ENCODE measurements at regions not wholly inside any gene's neighbourhood (a gene's known extent, or its start where the extent isn't known, plus 50 kb on each side); places are given as distances from the start of the nearest gene placed in this dataset.

DNA sequence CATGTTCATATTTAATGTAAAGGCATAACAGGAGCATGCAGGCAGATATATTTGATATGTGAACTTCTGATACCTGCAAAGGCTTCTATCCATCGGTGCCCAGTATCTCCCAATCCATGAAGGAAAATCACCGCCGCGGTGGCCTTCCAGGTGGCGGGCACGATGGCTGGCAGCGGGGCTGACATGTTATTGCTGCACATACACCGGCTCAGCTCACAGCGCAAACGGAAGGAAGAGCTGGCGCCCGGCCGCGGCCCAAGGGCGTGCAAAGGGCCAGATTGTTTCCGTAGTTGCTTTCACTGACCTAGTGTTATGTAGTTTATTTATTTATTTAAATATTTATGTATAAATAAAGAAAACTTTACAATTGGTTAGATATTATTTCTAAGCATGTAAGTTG, 322.7 kb upstream of the PITX2 start:
- peaks cover 0 to 2% (median 0%) of the 10 kb centered on the region in 7 donors for H3K9me3 Mint-ChIP-seq

DNA sequence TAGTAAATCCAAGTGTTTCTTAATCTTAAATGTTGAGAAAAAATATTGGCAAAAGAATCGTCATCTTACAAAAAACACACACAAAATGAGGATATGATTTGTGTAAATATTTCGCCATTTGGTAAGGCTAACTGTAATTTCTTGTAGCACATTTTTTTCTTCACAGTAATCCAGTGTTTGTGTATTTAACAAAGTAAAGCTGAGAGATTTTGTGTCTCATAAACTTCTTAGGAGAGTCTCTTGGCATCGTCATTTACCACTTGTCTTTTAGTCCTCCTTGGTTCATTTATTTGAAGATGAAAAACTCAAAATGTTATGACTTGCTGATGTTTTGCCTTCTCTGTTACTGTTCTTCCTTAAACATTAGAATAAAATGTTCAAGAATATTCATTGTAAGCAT, 326.7 kb upstream of the PITX2 start:
- H3K27ac Mint-ChIP-seq = no peak overlapping the region
- no peaks in the 10 kb centered on the region for H4K20me1 ChIP-seq (ENCODE audit: insufficient read depth, low read length)
- no peaks in the 10 kb centered on the region for H3K27me3 Mint-ChIP-seq (ENCODE audit: low read depth in 3 of 3)
- H3K27me3 ChIP-seq (ENCODE audit: control insufficient read depth in 2 of 2, insufficient read depth in 2 of 2, low read length in 2 of 2) = no peaks in the 10 kb centered on the region
- no peaks in the 10 kb centered on the region for H3K36me3 ChIP-seq (replicated peaks in 1 of 2; ENCODE audit: control insufficient read depth in 1 of 2, insufficient read depth in 2 of 2, low read length in 2 of 2)
- intact Hi-C loops (cut with micrococcal nuclease) = no loop called here
- no peak overlapping the region for H2AFZ ChIP-seq (ENCODE audit: insufficient read depth, low read depth, low read length, poor library complexity, severe bottlenecking)
- TF ChIP-seq CTCF (IDR thresholded peaks at IDR 0.05) = no peak
- no peak overlapping the region for H3K4me3 Mint-ChIP-seq
- no peak for DNase-seq
- H3K4me3 ChIP-seq (replicated peaks in 1 of 3; ENCODE audit: low read depth in 2 of 3, low read length in 3 of 3) = no peak overlapping the region
- H3K27ac ChIP-seq (ENCODE audit: low read depth in 1 of 2, low read length in 2 of 2) = no peak overlapping the region
- no peaks in the 10 kb centered on the region for H3K79me2 ChIP-seq (ENCODE audit: insufficient read depth, low read length)
- H3K4me2 ChIP-seq (replicated peaks; ENCODE audit: extremely low read depth, low read length, poor library complexity, severe bottlenecking) = no peak overlapping the region
- no peaks in the 10 kb centered on the region for H3K9me3 ChIP-seq (replicated peaks in 1 of 2; ENCODE audit: control insufficient read depth in 1 of 2, insufficient read depth in 1 of 2, low read length in 2 of 2)
- peaks cover 0 to 2% (median 0%) of the 10 kb centered on the region in 7 donors for H3K9me3 Mint-ChIP-seq
- H3K4me1 ChIP-seq (ENCODE audit: control insufficient read depth in 1 of 2, insufficient read depth in 2 of 2, low read length in 2 of 2) = no peaks in the 10 kb centered on the region
- no peaks in the 10 kb centered on the region for H3K36me3 Mint-ChIP-seq
- H3K4me1 Mint-ChIP-seq = no peaks in the 10 kb centered on the region
- no peak overlapping the region for H3K9ac ChIP-seq (ENCODE audit: insufficient read depth, low read length, poor library complexity, severe bottlenecking)
- WGBS (ENCODE audit: insufficient coverage) = no CpG with 5 or more reads among the region's 3 CpGs

More for the DNA sequence above, 322.7 kb upstream of the PITX2 start:
- Histone ChIP-seq H3K27ac (ENCODE audit: low read depth in 1 of 2, low read length in 2 of 2) (no peak overlapping the region), H3K9ac (ENCODE audit: insufficient read depth, low read length, poor library complexity, severe bottlenecking) (no peak overlapping the region), H3K36me3 (replicated peaks in 1 of 2; ENCODE audit: control insufficient read depth in 1 of 2, insufficient read depth in 2 of 2, low read length in 2 of 2) (no peaks in the 10 kb centered on the region), H3K79me2 (ENCODE audit: insufficient read depth, low read length) (no peaks in the 10 kb centered on the region), H3K27me3 (ENCODE audit: control insufficient read depth in 2 of 2, insufficient read depth in 2 of 2, low read length in 2 of 2) (no peaks in the 10 kb centered on the region), H3K4me2 (replicated peaks; ENCODE audit: extremely low read depth, low read length, poor library complexity, severe bottlenecking) (no peak overlapping the region), H3K4me1 (ENCODE audit: control insufficient read depth in 1 of 2, insufficient read depth in 2 of 2, low read length in 2 of 2) (no peaks in the 10 kb centered on the region), H3K4me3 (replicated peaks in 1 of 3; ENCODE audit: low read depth in 2 of 3, low read length in 3 of 3) (no peak overlapping the region), H3K9me3 (replicated peaks in 1 of 2; ENCODE audit: control insufficient read depth in 1 of 2, insufficient read depth in 1 of 2, low read length in 2 of 2) (no peaks in the 10 kb centered on the region), H4K20me1 (ENCODE audit: insufficient read depth, low read length) (no peaks in the 10 kb centered on the region), H2AFZ (ENCODE audit: insufficient read depth, low read depth, low read length, poor library complexity, severe bottlenecking) (no peak overlapping the region)
- no peaks in the 10 kb centered on the region for H3K36me3 Mint-ChIP-seq
- DNase-seq = no peak
- WGBS (ENCODE audit: insufficient coverage) = 95% methylated on average over 10 of the region's 16 CpGs
- intact Hi-C loops (cut with micrococcal nuclease) = no loop called here
- no peaks in the 10 kb centered on the region for H3K4me1 Mint-ChIP-seq
- H3K4me3 Mint-ChIP-seq = no peak overlapping the region
- no peak for TF ChIP-seq CTCF (IDR thresholded peaks at IDR 0.05)
- no peaks in the 10 kb centered on the region for H3K27me3 Mint-ChIP-seq (ENCODE audit: low read depth in 3 of 3)
- H3K27ac Mint-ChIP-seq = no peak overlapping the region

Measured in CD14-positive monocyte (primary cell).